Mesendoderm (in vitro differentiated cells): ENCODE measurements at regions not wholly inside any gene's neighbourhood (a gene's known extent, or its start where the extent isn't known, plus 50 kb on each side); places are given as distances from the start of the nearest gene placed in this dataset.

Source experiments
- DNase-seq: peaks from one replicate; pipeline ENCODE4 v3.0.0; 2013
- H2AK5ac ChIP-seq: 2 replicates; pipeline ENCODE4 v1.6.1; 2013; ENCODE audit warnings: low read length, inconsistent platforms
- H2BK120ac ChIP-seq: 2 replicates; pipeline ENCODE4 v1.6.1; 2013; ENCODE audit warnings: low read depth, mild to moderate bottlenecking, low read length, moderate library complexity, mixed read lengths
- H2BK15ac ChIP-seq: replicated peaks from 2 replicates; pipeline ENCODE4 v1.6.1; 2013; ENCODE audit warnings: low read depth, mild to moderate bottlenecking, moderate library complexity
- H2BK5ac ChIP-seq: 2 replicates; pipeline ENCODE4 v1.6.1; 2013; ENCODE audit warnings: low read length, inconsistent platforms
- H3K18ac ChIP-seq: 2 replicates; pipeline ENCODE4 v1.6.1; 2013; ENCODE audit warnings: mild to moderate bottlenecking, low read length, mixed read lengths
- H3K23ac ChIP-seq: one replicate; pipeline ENCODE4 v1.6.1; 2013; ENCODE audit warnings: low read length
- H3K27ac ChIP-seq: 2 replicates; pipeline ENCODE4 v1.5.1; 2013; ENCODE audit warnings: low read depth, mild to moderate bottlenecking, inconsistent platforms, low read length, moderate library complexity
- H3K27me3 ChIP-seq: 2 replicates; pipeline ENCODE4 v1.6.1; 2013; ENCODE audit warnings: low read length, control low read depth, mild to moderate bottlenecking, inconsistent platforms; ENCODE audit not compliant: insufficient read depth, poor library complexity
- H3K36me3 ChIP-seq: 2 replicates; pipeline ENCODE4 v1.6.1; 2013; ENCODE audit warnings: low read length, inconsistent platforms; ENCODE audit not compliant: control insufficient read depth, insufficient read depth
- H3K4ac ChIP-seq: one replicate; pipeline ENCODE4 v1.6.1; 2013; ENCODE audit warnings: low read depth, mild to moderate bottlenecking, low read length, moderate library complexity
- H3K4me1 ChIP-seq: 2 replicates; pipeline ENCODE4 v1.6.1; 2013; ENCODE audit warnings: low read depth, low read length, inconsistent platforms; ENCODE audit not compliant: control insufficient read depth
- H3K4me2 ChIP-seq: 2 replicates; pipeline ENCODE4 v1.6.1; 2013; ENCODE audit warnings: low read length
- H3K4me3 ChIP-seq: 2 replicates; pipeline ENCODE4 v1.5.1; 2013; ENCODE audit warnings: mild to moderate bottlenecking, low read length
- H3K56ac ChIP-seq: one replicate; pipeline ENCODE4 v1.6.1; 2013; ENCODE audit warnings: low read length
- H3K79me1 ChIP-seq: 2 replicates; pipeline ENCODE4 v1.6.1; 2013; ENCODE audit warnings: low read length, inconsistent platforms
- H3K79me2 ChIP-seq: 2 replicates; pipeline ENCODE4 v1.6.1; 2013; ENCODE audit warnings: mild to moderate bottlenecking, low read length; ENCODE audit not compliant: control insufficient read depth, insufficient read depth
- H3K9ac ChIP-seq: 2 replicates; pipeline ENCODE4 v1.6.1; 2013; ENCODE audit warnings: low read length, inconsistent platforms
- H4K5ac ChIP-seq: one replicate; pipeline ENCODE4 v1.6.1; 2013; ENCODE audit warnings: low read length
- H4K8ac ChIP-seq: one replicate; pipeline ENCODE4 v1.6.1; 2013; ENCODE audit warnings: low read depth, mild to moderate bottlenecking, control low read depth, low read length, moderate library complexity
- WGBS: extraction: QIAGEN DNeasy Blood & Tissue Kit; methylation state at CpG from one replicate; pipeline ENCODE4 v1.1.7; 2013; ENCODE audit warnings: low lambda C conversion rate, missing lambda C conversion rate; ENCODE audit not compliant: insufficient coverage; ENCODE audit errors: extremely low coverage; 5-methylcytosine and 5-hydroxymethylcytosine counted together

DNA sequence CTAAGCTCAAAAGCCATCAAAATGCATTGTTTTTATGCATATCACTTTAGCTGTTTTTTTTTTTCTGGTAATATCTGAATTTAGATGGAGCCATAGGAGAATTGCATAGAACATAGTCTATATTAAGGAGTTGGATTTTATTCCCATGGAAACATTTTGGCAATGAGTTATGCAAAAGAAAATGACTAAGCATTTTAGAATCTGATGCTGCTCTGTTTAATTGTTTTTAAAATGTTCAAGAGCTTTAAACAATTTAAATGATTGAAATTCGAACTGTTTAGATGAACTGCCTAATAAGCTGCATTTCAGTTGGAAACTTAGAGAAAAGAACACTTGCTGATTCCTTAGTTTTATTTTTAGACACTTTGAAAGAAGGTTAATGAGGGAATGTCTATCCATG, 1531.5 kb upstream of the B3GALT2 start:
- Histone ChIP-seq H3K23ac (no peak overlapping the region), H2AK5ac (no peak overlapping the region), H3K79me2 (no peaks in the 10 kb centered on the region), H3K4ac (no peak overlapping the region), H3K4me1 (no peaks in the 10 kb centered on the region), H3K36me3 (no peaks in the 10 kb centered on the region), H2BK15ac (no peak overlapping the region), H3K27ac (no peak overlapping the region), H3K79me1 (no peaks in the 10 kb centered on the region), H2BK5ac (no peak overlapping the region), H3K4me3 (no peak overlapping the region), H3K18ac (no peak overlapping the region), H3K56ac (no peak overlapping the region), H3K4me2 (no peak overlapping the region), H4K8ac (no peak overlapping the region), H3K27me3 (no peaks in the 10 kb centered on the region), H4K5ac (no peak overlapping the region), H2BK120ac (no peak overlapping the region), H3K9ac (no peak overlapping the region)
- no CpG with 5 or more reads among the region's 1 CpG for WGBS
- DNase-seq, result no peak

DNA sequence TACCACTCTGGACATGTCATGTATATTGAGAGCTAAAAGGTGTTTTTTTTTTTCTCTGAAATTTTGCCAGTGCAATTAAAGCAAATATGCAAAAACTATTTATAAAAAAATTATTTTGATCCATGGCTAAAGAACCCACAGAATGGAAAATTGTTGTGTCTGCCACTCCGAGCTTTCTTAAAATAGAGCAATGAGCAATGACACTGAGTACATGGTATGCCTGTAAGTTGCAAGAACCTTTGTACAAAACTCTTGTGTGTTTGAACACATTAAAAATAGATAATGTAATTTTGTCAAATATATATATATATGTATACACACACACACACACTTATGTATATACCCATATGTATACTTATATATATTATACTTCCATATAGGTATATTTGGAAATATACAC, 1530.9 kb upstream of the B3GALT2 start:
- no peak overlapping the region for H3K4me3 ChIP-seq
- no peak overlapping the region for H3K27ac ChIP-seq
- H2AK5ac ChIP-seq, result no peak overlapping the region
- no peak overlapping the region for H3K23ac ChIP-seq
- no peak overlapping the region for H4K8ac ChIP-seq
- no peaks in the 10 kb centered on the region for H3K27me3 ChIP-seq
- no peak overlapping the region for H3K4me2 ChIP-seq
- no peak overlapping the region for H3K56ac ChIP-seq
- no peak overlapping the region for H2BK5ac ChIP-seq
- no CpG with 5 or more reads among the region's 1 CpG for WGBS
- H3K4me1 ChIP-seq, result no peaks in the 10 kb centered on the region
- no peak overlapping the region for H4K5ac ChIP-seq
- no peak overlapping the region for H3K18ac ChIP-seq
- no peak for DNase-seq
- H3K4ac ChIP-seq, result no peak overlapping the region
- H3K9ac ChIP-seq, result no peak overlapping the region
- no peak overlapping the region for H2BK15ac ChIP-seq
- no peak overlapping the region for H2BK120ac ChIP-seq
- no peaks in the 10 kb centered on the region for H3K79me1 ChIP-seq
- H3K79me2 ChIP-seq, result no peaks in the 10 kb centered on the region
- H3K36me3 ChIP-seq, result no peaks in the 10 kb centered on the region

DNA sequence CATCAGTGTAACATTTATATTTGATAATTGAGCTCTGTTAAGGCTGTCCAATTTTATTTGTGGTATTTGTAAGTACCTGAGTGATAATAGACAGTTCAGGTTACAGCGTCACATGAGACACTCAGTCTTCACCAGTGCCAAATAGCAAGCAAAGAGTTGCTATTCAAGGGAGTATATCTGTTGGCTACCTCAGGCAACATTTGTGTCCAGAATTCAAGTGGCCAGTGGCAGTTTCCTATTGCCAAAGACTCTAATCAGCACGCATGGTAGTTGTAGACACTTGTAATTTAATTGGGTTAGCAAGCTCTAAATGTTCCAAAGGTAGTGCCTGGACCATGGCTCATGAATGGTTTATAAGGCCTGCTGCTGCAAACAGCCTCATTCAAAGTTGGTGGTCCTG, 1524.3 kb upstream of the B3GALT2 start:
- Histone ChIP-seq H2AK5ac (no peak overlapping the region), H3K36me3 (no peaks in the 10 kb centered on the region), H4K5ac (no peak overlapping the region), H4K8ac (no peak overlapping the region), H3K18ac (no peak overlapping the region), H3K4ac (no peak overlapping the region), H2BK15ac (no peak overlapping the region), H3K9ac (no peak overlapping the region), H2BK5ac (no peak overlapping the region), H3K4me3 (no peak overlapping the region), H3K56ac (no peak overlapping the region), H2BK120ac (no peak overlapping the region), H3K79me2 (no peaks in the 10 kb centered on the region), H3K23ac (no peak overlapping the region), H3K4me1 (no peaks in the 10 kb centered on the region), H3K4me2 (no peak overlapping the region), H3K79me1 (no peaks in the 10 kb centered on the region), H3K27me3 (no peaks in the 10 kb centered on the region), H3K27ac (no peak overlapping the region)
- WGBS, result no CpG with 5 or more reads among the region's 2 CpGs
- DNase-seq, result no peak

DNA sequence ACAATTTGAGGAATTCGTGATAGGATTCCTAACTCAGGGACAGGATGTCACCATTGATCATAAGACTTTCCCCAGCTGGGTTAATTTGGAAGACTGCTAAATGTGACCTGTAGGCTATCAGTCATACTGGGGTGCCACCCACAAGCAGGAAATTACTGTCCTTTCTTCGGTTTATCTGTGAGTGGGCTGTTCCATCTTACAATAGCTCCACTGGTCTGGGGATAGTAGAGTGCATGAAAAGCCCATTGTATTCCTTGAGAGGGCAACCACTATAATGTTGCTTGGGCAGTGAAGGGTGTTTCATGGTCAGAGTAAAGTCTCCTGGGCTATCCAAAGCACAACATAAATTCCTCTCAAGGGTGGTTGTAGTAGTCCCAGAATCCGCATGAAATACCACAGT, 1523.0 kb upstream of the B3GALT2 start:
- H3K23ac ChIP-seq, result no peak overlapping the region
- DNase-seq, result peak; percentile 59
- no peak overlapping the region for H3K18ac ChIP-seq
- H2BK120ac ChIP-seq, result no peak overlapping the region
- H3K9ac ChIP-seq, result no peak overlapping the region
- H4K8ac ChIP-seq, result no peak overlapping the region
- no CpG with 5 or more reads among the region's 3 CpGs for WGBS
- no peak overlapping the region for H2BK15ac ChIP-seq
- no peaks in the 10 kb centered on the region for H3K36me3 ChIP-seq
- no peak overlapping the region for H3K4me3 ChIP-seq
- H3K4ac ChIP-seq, result no peak overlapping the region
- no peaks in the 10 kb centered on the region for H3K79me2 ChIP-seq
- no peak overlapping the region for H2AK5ac ChIP-seq
- H3K56ac ChIP-seq, result no peak overlapping the region
- no peaks in the 10 kb centered on the region for H3K4me1 ChIP-seq
- H3K4me2 ChIP-seq, result no peak overlapping the region
- H4K5ac ChIP-seq, result no peak overlapping the region
- H2BK5ac ChIP-seq, result no peak overlapping the region
- H3K27me3 ChIP-seq, result no peaks in the 10 kb centered on the region
- H3K79me1 ChIP-seq, result no peaks in the 10 kb centered on the region
- H3K27ac ChIP-seq, result no peak overlapping the region

DNA sequence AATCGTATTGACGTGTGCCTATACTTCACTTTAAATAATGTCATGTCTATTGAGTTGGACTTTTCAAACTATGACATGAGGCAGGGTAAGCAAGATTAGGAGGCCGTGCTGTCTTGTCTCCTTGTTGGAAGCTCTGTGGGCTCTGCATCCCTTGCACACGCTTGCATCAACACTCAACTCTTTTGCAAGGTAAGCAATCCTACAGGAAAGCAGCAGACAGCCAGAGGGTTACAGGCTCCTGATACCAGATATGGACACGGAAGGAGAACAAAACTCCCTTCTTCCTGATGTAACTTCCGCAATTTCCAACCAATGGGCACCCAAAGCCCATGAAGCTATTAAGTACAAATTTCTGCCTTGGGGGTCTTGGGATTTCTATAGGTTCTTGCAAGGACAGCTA, 1520.7 kb upstream of the B3GALT2 start:
- H3K36me3 ChIP-seq, result no peaks in the 10 kb centered on the region
- WGBS, result no CpG with 5 or more reads among the region's 6 CpGs
- H3K79me2 ChIP-seq, result no peaks in the 10 kb centered on the region
- no peaks in the 10 kb centered on the region for H3K79me1 ChIP-seq
- no peaks in the 10 kb centered on the region for H3K27me3 ChIP-seq
- H3K4me3 ChIP-seq, result no peak overlapping the region
- no peak overlapping the region for H2AK5ac ChIP-seq
- no peak overlapping the region for H3K23ac ChIP-seq
- peak; percentile 20 for DNase-seq
- H4K5ac ChIP-seq, result no peak overlapping the region
- no peak overlapping the region for H3K4ac ChIP-seq
- no peak overlapping the region for H3K9ac ChIP-seq
- H3K4me2 ChIP-seq, result no peak overlapping the region
- no peak overlapping the region for H3K56ac ChIP-seq
- H3K27ac ChIP-seq, result no peak overlapping the region
- no peaks in the 10 kb centered on the region for H3K4me1 ChIP-seq
- no peak overlapping the region for H4K8ac ChIP-seq
- H3K18ac ChIP-seq, result no peak overlapping the region
- H2BK15ac ChIP-seq, result no peak overlapping the region
- H2BK120ac ChIP-seq, result no peak overlapping the region
- no peak overlapping the region for H2BK5ac ChIP-seq

DNA sequence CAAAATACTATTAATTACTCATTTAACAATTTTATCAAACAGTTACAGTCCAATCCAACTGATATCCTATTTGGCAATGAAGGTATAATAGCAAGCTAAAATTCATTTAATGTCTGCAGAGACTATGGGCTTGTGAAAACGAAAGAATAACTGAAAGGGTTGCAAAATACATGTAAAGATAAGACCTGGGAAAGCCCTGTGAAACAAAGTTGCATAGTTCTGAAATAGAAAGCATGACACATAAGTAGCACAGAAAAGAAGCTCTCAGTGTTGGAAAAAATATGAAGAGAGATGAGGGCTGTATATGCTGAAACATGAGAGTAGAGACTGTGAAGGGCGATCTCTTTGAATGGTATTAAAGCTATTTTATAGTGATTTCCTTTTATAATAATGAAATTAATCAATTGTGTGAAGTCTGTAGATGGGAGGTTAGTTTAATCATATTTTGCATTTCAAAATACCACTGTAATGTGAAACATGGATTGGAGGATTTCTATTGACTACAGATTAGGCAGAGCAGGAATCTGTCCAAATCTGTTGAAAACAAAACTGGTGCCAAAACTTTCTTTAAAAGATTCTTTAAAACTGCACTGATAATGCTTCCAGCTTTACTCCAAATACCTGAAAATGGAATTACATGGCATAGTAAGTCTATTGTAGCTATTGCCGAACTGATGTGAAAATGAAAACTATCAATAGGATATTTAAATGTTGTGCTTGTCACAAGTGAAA, 1518.9 kb upstream of the B3GALT2 start:
- no peak overlapping the region for H3K4me2 ChIP-seq
- H3K18ac ChIP-seq, result no peak overlapping the region
- H4K8ac ChIP-seq, result no peak overlapping the region
- H2BK5ac ChIP-seq, result no peak overlapping the region
- no peak overlapping the region for H3K27ac ChIP-seq
- H2BK120ac ChIP-seq, result no peak overlapping the region
- no peaks in the 10 kb centered on the region for H3K4me1 ChIP-seq
- no peaks in the 10 kb centered on the region for H3K27me3 ChIP-seq
- H3K4ac ChIP-seq, result no peak overlapping the region
- no peak overlapping the region for H3K23ac ChIP-seq
- H3K9ac ChIP-seq, result no peak overlapping the region
- no peak overlapping the region for H2AK5ac ChIP-seq
- H2BK15ac ChIP-seq, result no peak overlapping the region
- no CpG with 5 or more reads among the region's 3 CpGs for WGBS
- no peaks in the 10 kb centered on the region for H3K79me1 ChIP-seq
- H3K4me3 ChIP-seq, result no peak overlapping the region
- no peaks in the 10 kb centered on the region for H3K36me3 ChIP-seq
- H3K56ac ChIP-seq, result no peak overlapping the region
- no peak overlapping the region for H4K5ac ChIP-seq
- no peaks in the 10 kb centered on the region for H3K79me2 ChIP-seq
- DNase-seq, result no peak
